NCI-H1694 treated with DMSO at 0.1 percent for 48 hours (cell line): ENCODE measurements at regions not wholly inside any gene's neighbourhood (a gene's known extent, or its start where the extent isn't known, plus 50 kb on each side); places are given as distances from the start of the nearest gene placed in this dataset.

Experiments used
- DNase-seq: peaks from one replicate; lab custom pipeline; 2025; lab: John Stamatoyannopoulos, UW

GRCh38 chr20:4512891-4513550 lies 173.2 kb upstream of the PRNP start:
- DNase-seq: no peak

- no peak for DNase-seq
Measured at GRCh38 chr20:4511776-4512175, 174.5 kb upstream of the PRNP start.

DNA sequence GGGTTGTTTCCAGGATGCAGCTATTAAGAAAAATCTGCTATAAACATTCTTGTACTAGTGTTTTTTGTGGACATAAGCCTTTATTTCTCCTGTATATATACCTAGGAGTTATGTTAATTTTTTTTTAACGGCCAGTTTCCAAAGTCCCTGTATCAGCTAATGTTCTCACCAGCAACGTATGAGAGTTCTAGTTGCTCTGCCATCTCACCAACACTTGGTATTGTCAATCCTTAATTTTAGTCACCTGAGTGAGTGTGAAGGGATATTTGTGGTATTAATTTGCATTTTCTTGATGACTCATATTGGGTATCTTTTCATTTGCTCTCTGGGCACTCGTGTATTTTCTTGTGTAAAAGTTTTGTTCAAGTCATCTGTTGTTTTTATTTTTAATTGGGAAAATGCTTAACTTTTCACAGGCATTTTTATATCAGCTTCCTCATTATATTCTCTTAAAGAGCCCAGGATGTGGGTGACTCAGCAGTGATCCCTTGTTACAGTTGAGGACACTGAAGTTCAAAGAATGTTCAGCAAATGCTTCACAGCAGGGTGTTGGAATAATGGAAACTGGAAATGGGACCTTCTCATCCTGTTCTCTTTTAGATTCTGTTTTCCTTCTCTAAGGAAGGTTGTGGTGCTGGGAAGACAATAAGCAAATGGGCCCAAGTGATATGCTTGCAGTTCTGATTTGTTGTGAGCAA lies 176.3 kb upstream of the PRNP start:
- DNase-seq: no peak

- no peak for DNase-seq
Measured at GRCh38 chr20:4508773-4509172, 177.5 kb upstream of the PRNP start.

DNA sequence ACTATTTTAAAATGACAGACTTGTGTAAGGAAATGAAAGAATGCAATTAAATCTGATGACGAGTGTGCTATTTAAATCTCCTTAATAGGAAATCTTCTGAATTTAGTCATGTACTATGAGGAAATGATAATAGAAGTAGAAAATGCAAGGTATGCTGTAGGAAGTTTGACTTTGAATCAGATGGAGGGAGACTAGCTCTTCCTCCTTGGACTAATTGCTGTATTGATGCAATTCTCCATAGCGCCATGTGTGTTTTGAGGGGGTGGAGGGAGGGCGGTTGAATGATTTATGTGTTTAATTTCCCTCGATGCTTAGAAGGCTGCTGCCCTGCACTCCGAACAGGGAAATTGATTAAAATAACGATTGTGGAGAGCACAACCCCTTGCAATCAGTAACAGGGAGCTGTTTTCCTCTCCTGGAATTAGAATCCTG lies 179.0 kb upstream of the PRNP start:
- DNase-seq: no peak

DNA sequence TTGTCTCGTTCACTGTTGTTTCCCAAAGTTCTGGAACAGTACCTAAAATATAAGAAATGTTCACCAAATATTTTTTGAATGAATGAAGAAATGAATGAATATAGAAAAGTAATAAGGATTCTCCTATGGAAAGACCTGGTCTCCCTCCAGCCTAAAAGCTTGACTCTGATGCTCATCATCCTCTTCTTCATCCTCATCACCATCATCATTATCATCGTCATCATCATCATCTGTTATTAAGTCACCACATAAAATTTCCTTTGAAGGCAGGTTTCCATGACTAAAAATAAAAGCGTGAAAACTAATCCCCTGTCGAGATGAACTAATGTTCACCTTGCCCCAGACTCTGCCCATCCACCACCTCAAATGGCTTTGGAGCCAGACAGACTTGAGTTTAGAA lies 181.4 kb upstream of the PRNP start:
- DNase-seq: no peak

DNA sequence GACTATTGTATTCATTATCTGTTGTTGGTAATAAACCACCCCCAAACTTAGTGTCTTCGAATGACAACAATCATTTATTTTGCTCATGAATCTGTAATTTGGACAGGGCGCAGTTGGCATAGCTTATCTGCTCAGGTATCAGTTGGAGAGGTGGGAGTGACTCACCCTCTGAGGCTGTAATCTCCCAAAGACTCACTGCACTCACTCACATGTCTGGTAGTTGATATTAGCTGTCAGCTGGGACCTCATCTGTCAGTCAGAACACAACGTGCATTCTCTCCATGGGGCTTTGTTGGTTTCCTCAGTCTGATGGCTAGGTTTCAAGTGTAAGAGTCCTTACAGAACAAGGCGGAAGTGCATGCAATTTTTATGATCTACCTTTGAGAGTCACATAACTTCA lies 183.5 kb upstream of the PRNP start:
- DNase-seq: no peak

DNA sequence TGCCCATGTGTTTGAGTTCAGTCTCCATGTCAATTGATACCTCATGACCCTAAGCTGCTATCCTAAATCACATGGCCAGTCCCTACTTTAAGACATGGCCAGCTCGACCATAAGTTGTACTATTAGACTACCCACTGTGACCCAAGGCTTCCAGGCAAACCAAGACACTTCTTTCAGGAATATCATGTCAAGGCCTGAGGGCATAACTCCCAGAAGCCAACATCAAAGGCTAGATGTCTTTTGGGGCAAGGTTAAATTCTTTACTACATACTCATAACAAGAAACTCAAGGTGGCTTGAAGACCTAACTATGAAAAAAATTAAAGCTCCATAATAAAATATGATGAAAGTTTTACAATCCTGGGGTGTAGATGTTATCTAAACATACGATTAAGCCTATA lies 192.9 kb upstream of the PRNP start:
- no peak for DNase-seq

GRCh38 chr20:4491643-4492042 lies 194.6 kb upstream of the PRNP start:
- no peak for DNase-seq

GRCh38 chr20:4490606-4491280 lies 195.5 kb upstream of the PRNP start:
- no peak for DNase-seq

GRCh38 chr20:4490045-4490444 lies 196.2 kb upstream of the PRNP start:
- no peak for DNase-seq

DNA sequence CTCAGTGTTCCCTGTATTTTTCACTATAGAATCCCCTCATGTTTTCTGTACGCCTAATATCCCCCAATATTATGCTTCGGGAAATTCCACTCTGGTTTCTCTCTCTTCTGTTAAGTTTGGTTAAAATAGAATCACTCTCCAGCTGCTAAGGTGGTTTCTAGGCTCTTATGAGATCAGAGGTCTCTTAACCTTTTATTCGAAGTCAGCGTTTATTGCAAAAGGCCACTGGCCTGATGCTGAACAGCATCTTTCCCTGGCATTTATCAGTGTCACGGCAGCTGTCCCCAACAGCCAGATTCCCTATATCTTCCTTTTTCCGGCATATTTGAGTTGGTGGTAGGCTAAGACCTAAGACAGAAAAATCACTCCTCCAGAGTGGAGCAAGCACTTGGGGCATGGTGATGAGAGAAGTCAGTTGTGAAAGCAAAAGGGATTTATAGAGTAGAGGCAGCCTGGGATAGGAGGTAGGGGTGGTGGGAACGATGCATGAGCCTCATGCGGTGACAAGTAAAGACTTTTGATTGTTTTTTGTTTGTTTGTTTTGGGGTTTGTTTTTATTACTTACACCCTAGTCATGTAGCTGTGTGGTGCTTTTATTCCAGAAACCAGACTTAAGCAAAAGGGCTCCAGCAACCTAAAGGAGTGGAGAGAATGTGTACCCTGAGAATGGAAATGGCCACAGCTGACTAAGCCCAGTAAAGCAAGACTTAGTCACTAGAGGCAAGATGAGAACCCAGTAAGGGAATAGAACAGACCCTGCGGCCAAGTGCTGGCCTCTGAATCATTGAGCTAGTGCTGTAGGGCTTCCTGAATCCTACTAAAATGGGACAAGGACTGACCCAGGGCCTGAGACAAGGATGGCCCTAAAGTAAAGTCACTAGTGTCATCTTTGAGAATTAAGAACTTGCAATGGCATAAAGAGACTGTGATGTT lies 197.6 kb upstream of the PRNP start:
- DNase-seq: no peak

DNA sequence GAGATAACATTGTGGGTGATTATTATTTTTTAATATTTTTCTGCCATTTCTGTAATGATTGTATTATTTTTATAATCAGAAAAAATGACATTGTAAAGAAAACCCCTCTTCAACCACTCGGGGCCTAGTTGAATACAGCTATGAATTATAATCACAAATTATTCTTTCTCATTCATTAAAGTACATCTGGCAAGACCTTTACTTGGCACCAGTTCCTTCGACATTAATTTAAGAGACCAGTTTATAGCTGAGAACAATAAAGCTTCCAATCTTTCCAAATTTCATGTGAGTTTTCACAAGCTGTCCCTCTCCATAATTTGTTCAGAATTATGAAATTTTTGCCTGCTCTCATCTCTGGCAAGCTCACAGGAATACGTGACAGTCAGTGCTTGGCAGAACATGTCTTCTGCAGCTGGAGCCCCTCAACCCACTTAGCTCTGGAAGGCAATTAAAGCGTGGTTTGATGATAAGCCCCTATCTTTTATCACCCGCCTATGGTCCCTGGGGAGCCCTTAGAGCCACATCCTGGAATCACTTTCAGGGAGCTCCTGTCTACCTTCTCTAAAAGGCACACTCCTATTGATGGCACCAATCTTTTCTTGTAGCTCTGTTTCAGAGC lies 201.8 kb upstream of the PRNP start:
- DNase-seq: no peak

GRCh38 chr20:4483961-4484360 lies 202.3 kb upstream of the PRNP start:
- DNase-seq: no peak

DNA sequence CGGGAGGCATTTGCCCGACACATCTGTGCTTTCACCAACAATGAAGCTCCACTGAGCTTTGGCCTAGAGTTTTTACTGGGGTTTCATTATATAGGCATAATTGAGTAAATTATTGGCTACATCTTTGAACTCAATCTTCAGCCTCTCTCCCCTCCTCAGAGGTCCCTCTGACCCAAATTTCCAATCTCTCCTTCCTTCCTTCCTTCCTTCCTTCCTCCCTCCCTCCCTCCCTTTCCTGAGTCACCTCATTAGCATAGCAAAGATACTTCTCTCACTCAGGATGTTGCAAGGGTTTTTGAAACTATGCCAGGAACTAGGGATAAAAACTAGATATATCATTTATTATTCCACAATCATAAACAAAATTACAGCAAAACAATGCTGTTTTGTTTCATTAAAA lies 202.8 kb upstream of the PRNP start:
- no peak for DNase-seq

GRCh38 chr20:4480104-4480503 lies 206.2 kb upstream of the PRNP start:
- DNase-seq: no peak

GRCh38 chr20:4476903-4477500 lies 209.3 kb upstream of the PRNP start:
- DNase-seq: no peak

- DNase-seq: no peak
Measured at GRCh38 chr20:4472906-4473305, 213.3 kb upstream of the PRNP start.

DNA sequence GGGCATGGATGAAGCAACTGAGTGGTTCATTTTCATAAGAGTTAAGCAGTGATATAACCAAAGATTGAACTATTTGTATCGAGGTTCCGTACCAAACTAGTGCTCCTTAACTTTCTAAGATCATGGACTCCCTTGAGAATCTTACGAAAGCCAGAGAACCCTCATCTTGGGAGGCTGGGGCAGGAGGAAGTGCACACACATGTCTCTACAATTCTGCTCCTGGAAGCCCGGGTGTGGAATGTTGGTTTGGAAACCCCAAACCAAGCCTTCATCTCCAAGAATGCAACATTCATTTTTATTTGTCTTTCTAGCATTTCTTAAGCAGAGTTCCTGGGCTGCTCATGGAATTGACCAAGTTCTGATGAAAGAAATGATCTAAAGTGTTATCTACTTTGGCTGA lies 215.0 kb upstream of the PRNP start:
- DNase-seq: no peak

DNA sequence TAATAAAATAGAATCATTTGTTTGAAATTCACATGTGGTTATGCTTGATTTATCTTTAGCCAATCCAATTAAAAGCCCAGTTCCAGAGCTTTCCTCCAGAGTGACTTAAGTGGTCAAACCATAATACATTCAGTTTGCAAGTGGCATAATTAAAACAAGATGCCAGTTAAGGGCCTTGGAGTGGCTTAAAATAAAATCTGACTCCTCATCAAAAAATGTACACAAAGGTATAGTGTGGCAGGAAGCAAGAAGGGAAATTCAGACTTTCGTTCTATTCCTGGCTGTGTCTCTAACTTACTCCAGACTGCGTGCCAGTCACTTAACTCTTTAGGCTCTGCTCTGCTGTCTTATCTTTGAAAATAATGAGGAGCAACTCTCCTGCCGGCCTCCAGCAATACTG lies 215.9 kb upstream of the PRNP start:
- DNase-seq: no peak

DNA sequence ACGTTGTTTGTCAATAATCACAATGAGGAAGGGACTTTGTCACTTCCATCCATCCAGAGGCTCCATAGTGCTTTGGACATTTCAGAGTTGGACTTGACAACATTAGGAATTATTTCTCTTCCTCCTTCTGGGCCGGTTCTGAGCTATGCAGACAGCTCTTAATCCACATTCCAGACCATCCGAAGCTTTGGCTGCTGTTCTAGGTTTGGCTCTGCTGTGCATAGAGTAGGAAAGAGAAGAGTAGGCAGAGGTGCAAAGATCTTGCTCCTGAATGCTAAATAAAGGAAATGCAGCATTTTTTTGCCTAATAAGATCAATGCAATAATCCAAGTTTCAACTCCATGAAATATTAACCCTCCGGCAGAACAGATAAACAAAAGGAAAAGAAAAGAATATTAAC lies 216.3 kb upstream of the PRNP start:
- no peak for DNase-seq
